GM18498 (cell line): ENCODE measurements at regions not wholly inside any gene's neighbourhood (a gene's known extent, or its start where the extent isn't known, plus 50 kb on each side); places are given as distances from the start of the nearest gene placed in this dataset.

Source experiments
- ATAC-seq: cut with Tn5 transposase; IDR thresholded peaks from one replicate; pipeline ENCODE4 v1.9.1; 2021; ENCODE audit warnings: mild to moderate bottlenecking, moderate library complexity; ENCODE audit not compliant: unreplicated experiment

DNA sequence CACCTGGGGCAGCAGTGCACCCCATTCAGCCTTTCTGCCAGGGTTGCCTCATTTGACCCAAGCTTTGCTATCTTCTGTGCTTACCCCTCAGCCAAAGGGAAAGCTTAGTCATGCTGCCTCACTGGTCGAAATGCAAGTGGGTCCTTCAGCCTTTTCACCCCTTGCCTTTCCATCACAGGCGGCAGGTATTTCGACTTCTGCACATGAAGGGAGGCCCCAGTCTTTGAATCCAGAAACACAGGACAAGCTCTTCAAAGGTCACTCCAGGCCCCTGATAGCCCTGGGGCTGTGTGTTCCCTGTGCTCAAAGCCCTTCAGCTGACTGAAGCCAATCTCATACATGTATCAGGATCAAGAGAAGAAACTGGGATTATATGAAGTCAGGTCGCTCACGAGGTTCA lies 129.7 kb downstream of the SNX19 start:
- ATAC-seq = no peak

DNA sequence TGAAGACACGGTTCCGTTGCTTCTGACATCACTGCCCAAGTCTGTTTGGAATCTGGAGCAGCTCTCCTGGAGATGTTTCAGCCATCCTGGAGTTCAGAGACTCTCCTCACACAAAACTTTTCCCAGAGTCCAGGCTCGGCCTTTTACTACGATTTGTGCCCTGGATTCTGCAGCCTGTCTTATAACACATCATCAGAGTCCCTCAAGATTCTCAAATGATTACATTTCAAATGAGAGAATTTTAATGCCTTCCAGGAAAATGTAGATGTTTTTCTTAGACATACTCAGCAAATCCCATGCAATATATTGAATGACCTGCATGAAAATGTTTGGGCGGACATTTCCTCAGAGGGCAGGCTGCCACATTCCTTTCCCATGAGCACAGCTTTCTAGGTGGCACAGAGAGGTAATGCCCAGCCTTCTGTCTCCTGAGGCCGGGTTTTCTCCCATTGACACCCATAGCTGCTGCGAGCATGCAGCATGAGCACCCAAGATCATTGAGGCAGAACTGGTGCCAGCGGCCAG lies 129.1 kb downstream of the SNX19 start:
- ATAC-seq = no peak

DNA sequence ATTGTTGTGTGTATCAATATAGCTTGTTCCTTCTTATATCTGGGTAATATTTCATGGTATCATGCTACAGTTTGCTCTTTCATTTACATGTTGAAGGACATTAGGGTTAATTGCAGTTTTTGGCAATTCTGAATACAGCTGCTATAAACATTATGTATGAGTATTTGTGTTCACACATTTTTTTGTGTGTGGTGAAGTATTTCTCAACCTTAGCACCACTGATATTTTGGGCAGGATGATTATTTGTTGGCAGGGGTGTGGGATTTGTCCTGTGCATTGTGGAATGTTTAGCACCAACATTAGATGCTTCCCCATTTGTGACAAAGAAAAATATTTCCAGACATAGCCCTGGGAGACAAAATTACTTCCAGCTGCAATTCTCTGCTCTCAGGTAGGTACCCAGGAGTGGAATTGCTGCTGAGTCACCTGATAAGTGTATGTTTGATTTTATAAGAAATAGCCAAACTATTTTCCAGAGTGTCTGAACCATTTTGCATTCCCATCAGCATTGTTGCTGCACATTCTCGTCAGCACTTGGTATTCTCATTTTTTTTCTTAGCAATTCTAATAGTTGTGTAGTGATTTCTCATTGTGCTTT lies 128.2 kb downstream of the SNX19 start:
- ATAC-seq = no peak

DNA sequence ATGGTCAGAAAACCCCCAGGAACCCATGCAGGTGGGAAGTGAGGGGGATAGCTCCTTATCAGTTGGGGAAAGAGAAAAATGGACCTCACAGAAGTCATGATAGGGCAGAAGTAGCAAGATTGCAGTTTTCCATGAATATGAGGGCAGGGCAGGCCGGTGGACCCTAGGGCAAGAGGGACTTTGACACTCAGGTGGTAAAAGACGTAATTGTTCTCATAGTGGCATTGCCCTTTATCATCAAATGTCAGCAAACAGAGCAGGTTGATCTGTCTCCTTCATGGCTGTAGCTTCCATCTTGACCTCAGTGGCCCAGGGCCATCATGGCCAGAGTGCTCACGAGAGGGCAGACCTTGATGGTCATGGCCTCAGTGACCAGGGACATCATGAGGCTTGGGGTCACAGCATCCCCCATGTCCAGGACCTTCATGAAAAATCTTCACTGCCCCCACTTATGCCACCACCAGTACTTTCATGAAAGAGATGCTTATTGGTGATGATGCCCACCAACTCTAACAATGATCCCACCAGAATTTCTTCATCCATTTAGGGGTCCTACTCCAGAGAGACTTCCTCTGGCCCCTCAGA lies 127.1 kb downstream of the SNX19 start:
- ATAC-seq = no peak

DNA sequence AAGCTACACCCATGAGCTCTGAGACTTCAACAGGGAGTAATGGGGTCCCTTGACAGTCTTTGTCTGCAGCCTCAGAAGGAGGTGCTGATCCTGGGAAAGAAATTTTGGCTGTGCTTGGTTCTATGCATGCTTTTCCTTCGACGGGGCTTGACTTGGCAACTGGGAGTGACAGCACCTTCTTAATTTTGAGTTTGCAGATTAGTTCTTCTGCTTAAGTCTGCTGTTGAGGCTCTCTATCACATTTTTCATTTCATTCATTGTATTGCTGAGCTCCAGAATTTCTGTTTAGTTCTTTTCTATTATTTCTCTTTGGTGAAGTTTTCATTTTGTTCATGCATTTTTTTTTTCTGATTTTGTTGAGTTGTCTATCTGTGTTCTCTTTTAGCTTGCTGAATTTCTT lies 125.6 kb downstream of the SNX19 start:
- no peak for ATAC-seq

DNA sequence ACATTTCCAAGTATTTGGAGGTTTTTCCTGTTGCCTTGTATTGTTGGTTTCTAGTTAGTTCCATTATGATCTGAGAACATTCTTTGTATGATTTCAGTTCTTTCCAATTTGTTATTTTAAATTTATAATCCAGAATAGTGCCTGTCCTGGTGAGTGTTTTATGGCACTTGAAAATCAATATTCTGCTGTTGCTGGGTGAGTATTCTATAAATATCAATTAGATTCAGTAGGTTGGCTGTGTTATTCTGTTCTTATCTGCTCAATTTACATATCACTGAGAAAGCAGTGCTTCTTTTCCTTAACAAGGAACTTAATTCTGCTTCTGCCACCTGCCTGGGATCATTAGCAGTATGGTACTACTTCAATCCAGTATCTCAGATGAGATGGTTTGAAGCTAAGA lies 123.5 kb downstream of the SNX19 start:
- no peak for ATAC-seq

DNA sequence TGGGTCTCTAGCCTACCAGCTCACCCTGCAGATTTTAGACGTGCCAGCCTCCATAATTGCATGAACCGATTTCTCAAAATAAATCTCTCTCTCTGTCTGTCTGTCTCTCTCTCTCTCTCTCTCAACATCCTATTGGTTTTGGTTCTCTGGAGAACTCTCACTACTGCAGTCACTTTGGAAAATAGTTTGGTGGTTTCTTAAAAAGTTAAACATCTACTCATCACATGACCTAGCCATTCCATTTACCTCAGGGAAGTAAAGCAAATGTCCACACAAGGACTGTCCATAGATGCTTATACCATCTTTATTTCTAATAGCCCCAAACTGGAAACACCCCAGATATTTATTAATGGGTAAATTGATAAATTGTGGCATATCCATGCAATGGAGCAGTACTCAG lies 119.5 kb downstream of the SNX19 start:
- ATAC-seq = no peak

DNA sequence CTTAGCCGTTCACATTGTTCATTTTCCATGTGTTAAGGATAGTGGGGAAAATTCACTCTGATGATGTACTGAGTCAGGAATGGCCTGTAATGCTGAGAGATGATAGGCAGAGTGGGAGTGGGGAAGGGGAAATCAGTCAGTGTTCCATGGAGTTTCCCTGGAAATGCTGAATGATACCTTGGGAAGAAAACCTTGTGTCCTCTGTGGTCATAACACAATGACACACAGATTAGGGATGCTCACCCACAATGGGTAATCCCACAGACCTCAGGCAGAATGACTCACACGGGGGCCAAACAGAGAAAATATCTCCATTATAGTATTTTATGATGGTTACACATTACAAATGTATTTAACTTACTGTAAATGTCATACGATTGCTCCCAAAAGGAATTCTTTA lies 118.0 kb downstream of the SNX19 start:
- ATAC-seq = no peak

DNA sequence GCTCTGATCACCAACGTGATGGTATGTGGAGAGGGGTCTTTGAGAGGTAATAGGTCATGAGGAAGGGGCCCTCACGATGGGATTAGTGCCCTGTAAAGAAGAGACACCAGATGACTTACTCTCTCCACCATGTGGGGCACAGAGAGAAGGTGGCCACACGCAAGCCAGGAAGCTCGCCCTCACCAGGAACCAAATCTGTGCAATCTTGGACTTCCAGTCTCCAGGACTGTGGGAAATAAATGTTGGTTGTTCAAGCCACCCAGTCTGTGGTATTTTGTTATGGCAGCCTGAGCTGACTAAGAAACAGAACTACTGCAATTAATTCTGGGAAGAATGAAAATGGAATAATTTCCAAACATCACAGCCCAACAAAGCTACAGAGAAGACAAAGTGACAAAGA lies 117.5 kb downstream of the SNX19 start:
- ATAC-seq = no peak

DNA sequence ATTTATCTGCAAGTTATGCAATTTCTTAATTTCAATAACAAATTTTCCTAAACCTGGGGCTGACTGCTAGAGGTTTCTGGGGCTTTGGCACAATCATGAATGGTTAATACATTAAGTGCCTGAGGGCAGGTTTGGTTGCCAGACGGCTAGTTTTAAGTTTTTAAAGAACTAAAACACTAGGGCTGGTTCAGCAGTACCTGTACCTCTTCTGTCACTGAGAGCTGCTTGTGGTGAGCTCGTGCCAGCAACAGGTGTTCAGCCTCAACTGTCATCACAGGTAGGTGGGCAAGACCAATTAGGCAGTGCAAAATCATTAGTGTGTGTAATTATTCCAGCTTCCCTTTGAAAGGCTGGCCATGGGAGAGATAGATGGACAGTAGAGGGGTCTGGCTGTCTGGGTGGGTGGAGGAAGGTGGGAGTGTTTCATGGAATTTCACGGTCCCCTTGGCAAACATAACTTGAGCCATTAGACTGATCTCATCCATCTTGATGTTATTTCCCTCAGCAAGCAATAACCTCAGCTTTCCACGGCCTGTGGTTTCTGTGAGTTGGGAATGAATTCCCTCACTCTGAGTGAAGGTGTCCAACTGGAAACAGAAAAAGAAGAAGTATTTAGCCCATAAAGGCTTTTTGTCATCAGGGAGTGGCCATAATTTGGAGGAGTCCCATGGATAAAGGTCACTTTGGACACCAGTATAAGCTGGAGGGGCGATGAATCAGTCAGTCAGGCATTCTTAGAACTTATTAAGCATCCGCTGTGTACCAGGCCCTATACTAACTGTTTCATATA lies 114.8 kb downstream of the SNX19 start:
- no peak for ATAC-seq

DNA sequence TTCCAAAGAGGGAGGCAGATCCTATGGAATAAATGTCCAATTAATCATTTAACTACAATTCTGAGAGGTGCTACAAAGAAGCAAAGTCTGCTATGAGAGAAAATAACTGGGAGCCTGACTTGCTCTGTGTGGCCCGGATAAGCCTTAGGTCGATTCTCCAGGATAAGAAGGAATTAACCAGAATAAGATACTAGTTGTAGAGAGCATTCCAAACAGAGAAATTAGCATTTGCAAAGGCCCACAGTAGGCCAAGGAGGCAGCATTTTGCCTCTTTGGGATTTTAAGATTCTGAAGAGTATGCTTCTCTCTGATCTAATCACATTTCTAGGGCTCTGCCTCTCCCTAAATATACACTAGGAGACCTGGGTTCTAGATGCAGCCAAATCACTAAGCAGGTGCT lies 113.7 kb downstream of the SNX19 start:
- ATAC-seq = no peak

DNA sequence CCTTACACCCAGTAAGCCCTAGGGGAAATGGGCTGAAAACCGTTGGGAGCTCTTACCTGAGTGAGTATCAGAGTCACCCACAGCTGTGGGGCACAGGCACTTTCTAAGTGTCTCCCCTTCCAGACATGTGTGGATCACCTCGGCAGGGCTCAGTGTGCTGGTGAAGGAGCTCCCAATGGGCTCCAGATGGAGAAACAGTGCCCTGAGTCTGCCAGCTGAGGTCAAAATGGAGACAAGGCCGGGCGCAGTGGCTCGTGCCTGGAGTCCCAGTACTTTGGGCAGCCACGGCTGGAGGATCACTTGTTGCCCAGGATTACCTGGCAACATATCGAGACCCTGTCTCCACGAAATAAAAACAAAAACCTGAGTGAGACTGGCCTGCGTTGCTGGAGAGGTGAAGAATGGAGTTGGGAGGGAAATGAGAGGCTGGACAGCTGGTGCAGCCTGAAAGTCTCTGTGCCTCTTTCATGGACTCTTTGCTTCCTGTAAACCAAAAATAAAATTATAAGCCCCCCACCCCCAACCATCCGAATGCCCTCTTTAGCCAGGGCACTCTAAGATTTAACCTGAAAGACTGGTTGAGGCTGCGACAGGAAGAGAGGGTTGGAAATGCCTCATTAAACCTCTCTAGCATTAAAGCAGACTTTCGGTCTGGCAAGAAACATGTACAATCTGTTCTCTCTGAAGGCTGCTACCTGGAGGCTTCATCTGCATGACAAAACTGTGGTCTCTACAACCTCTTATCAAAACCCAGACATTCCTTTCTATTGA lies 111.8 kb downstream of the SNX19 start:
- ATAC-seq = no peak

DNA sequence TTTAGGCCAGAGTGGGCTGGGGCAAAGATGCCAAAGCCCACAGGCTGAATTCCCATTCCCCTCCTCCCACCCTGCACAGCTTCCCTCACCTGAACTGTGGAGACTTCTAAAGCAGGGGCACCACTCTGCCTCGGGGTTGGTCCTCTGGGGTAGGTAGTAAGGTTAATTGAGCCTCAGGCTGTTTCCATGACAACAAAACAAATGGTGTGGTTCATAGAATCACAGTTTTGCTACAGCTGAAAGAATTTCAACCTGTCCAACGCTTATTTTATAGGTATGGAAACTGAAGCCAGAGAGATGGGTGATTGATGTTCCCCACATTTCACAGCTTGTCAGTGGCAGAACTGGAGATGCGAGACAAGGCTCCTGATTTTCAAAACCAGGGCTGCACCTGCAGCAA lies 109.5 kb downstream of the SNX19 start:
- no peak for ATAC-seq

DNA sequence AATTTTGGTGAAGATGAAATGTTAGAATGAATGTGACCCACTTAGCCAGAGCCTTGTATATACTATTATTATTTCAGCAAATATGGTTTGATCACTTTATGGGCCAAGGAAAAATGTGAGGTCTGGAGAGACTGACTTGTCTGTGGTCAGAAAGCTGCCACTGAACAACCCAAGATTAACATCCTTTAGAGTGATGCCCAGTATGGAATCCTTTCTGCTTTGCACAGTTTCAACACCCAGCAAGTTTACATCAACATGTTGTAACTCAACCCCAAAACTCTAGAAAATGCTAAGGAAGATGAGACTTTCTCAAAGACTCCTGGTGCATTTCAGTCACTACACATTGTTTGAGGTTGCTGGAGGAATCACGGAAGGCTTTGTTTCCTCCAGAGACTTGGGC lies 107.7 kb downstream of the SNX19 start:
- no peak for ATAC-seq

DNA sequence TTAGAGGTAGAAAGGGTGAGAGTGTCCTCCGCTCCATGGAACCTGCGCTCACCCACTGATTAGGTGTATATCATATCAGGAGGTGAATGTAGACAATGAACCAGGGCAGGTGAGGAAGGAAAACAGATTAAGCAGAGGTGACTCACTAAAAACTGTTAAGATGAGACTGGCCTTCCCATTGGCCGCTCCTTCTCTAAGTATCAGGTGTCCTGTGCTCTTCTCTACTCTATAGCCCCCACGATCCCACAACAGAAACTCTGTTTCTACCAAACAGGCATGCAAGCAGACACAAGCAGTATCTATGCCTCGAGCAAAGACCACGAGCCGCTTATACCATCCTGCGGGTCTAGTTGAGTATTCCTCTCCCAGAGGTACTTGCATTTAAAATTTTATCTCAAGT lies 103.1 kb downstream of the SNX19 start:
- no peak for ATAC-seq

DNA sequence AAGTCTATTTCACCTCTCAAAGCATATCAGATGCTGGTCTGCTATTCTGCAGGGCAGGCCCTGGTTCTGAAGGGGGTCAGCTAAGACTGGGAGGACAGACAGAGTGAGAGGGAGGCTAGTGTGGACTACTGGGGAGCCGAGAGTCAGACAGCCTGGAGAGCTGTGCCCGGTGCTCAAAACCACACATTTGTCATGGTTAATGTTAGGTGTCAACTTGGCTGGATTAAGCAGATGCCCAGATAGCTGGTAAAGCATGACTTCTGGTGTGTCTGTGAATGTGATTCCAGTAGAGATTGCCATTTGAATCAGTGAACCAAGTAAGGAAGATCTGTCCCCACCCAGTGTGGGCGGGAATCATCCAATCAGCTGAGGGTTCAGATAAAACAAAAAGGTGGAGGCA lies 102.6 kb downstream of the SNX19 start:
- ATAC-seq = no peak

DNA sequence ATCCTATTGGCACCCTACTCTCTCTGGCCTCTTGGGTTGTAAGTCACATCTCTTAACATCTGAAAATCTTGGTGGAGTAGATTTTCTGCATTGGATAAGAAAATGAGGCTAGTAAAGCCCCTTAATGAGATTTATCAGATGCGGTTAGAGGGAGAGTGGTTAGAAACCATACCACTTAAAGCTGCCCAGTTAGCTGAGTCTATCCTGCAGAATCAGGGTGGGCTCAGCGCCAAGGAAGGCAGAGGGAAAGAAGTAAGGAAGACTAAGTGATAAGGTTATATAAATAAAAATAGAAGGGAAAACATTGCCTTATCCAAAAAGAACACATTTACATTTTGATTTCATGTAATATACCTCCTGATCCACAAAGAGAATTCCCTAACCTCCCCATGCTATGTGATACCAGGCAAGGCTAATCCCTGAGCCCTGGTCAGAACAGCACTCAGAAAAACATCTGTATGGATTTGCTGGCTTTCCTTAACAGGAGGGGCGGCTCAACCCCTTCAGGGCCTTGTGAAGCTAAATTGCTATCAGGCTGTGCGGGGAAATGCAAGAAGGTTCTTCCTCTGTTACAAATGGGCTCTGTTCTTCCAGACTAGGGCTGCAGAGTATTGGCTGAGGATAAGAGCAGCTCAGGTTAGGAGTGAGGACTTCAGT lies 101.7 kb downstream of the SNX19 start:
- no peak for ATAC-seq

DNA sequence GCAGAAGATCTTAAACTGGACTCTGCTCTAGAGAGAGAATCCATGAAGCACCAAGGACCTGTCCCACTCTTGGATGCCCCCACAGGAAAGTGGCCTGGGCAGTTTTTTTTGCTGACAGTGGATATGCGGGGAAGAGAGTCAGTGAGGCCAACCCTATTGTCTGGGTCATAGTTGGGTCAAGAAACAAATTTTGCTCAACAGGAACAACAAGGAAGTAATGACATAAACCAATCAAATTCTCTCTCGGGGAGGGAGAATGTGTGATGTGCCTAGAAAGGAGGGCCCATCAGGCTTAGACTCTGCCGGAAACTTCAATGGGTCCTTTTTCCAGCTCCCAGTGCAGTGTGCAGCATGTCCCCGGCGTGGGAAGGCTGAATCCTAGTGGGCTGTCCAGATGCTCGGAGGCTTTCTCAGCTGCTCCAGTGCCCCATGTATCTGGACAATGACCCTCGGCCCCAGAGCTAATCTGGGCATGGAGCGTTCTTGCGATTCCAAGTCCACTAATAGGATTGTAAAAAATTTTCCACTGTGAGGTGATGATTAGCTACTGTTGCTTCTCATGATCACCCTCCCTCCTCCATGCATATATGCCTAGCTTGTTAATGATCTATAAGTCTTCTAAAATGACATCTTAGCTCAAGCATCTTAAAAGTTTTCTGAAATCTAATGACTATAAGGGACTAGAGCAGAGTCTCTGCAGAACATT lies 101.0 kb downstream of the SNX19 start:
- ATAC-seq = no peak

DNA sequence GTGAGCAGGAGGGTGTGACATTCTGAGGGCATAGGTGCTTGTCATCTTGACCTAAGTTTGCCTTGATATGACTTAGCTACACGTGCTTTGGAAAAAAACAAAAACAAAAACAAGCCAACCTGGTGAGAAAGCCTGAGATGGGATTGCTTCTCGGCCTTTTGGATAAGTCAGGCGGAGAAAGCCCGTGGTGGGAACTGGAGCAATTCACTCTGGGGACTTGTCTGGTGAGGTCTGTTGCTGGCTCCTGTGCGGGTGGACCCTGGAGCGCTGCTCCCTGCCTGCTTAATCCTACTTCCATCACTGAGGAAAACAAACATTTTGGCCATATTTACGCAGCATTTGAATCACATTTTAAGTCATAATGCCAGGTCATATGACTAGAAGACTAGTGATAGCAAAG lies 100.3 kb downstream of the SNX19 start:
- ATAC-seq = no peak

DNA sequence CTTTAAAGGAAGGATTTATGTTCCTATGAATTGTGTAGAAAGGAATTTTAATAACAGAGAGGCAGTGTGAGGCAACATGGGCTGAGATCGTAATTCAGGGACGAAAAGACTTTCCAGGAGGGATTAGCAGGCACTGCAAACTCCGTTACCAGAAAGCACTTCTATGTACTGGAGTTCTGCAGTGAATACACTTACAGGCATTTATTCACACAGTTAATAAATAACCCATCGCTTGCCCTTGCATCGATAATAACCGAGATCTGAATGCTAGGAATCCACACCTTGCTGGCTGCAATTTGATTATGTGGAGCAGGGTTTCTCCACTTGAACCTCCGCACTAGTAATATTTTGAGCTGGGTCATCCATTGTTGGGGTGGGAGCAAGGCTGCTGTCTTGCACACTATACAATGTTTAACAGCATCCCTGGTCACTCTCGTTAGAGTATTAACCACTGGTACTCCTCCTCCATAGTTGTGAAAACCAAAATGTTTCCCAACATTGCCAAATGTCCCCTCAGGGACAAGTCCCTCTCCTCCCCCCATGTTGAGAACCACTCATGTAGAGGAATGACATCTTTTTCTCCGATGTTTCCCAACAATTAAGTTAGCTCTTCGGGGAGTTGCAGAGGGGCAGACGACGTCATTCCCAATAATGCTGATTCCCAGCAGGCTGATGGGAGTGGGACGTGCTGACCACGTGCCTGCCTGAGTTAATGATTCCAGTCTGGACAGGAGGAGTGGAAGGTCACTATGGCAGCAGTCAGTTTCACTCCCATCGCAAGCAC lies 99.5 kb downstream of the SNX19 start:
- ATAC-seq = no peak
